GM12892 (cell line): ENCODE measurements at regions not wholly inside any gene's neighbourhood (a gene's known extent, or its start where the extent isn't known, plus 50 kb on each side); places are given as distances from the start of the nearest gene placed in this dataset.

ENCODE experiments used
- POLR2A ChIP-seq: IDR thresholded peaks from 2 replicates; pipeline ENCODE4 v1.6.1; 2011; ENCODE audit warnings: low read depth, low read length, control low read depth
- POLR2AphosphoS5 ChIP-seq: IDR thresholded peaks from 2 replicates; pipeline ENCODE4 v1.6.1; 2011; ENCODE audit warnings: low read depth, low read length, control low read depth
- TAF1 ChIP-seq: IDR thresholded peaks from 2 replicates; pipeline ENCODE4 v1.6.1; 2011; ENCODE audit warnings: low read depth, mild to moderate bottlenecking, control low read depth, low read length, borderline replicate concordance

DNA sequence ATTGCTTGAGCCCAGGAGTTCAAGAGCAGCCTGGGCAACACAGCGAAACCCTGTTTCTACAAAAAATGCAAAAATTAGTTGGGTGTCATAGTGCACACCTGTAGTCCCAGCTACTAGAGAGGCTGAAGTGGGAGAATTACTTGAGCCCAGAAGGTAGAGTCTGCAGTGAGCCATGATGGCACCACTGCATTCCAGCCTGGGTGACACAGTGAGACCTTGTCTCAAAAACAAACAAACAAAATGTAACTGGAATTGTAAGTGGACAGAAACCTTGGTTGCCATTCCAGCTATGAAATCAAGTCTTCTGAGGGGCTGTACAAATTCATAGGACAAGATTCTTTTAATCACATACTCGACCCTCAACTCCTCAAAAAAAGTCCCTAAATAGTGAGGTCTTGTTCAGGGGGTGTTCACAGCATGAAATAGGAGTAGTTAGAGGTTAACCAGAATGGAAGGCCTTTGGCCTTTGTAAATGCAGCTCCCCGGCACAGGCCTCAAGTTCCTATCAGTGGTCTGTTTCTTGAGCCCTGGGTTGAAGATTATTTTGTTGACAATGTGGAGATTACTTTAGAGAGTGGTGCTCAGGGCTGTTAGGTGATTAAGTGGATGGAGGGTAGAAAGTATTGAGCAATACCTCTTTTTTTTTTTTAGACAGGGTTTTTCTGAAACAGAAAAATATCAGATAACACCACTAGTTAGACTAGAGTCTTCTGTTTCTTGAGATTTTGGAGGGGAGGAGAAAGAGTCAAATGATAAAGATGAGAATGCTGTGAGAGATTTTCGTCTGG lies 138.7 kb upstream of the ZNF648 start:
- TF ChIP-seq POLR2A (no peak), POLR2AphosphoS5 (no peak), TAF1 (no peak)
